A204.1 (cell line): ENCODE measurements at regions not wholly inside any gene's neighbourhood (a gene's known extent, or its start where the extent isn't known, plus 50 kb on each side); places are given as distances from the start of the nearest gene placed in this dataset.

Source experiments
- FAIRE-seq: peaks from 2 replicates; lab custom pipeline; 2012; peaks lifted over from hg19 to GRCh38; lab: Jason Lieb, UNC

GRCh38 chr3:159128628-159129027, 326.8 kb downstream of the MFSD1 start:
- FAIRE-seq: no peak

- FAIRE-seq: no peak
Measured at GRCh38 chr3:159130108-159130507, 328.3 kb downstream of the MFSD1 start.

GRCh38 chr3:159131376-159131775, 329.5 kb downstream of the MFSD1 start:
- no peak for FAIRE-seq

GRCh38 chr3:159137949-159138348, 336.1 kb downstream of the MFSD1 start:
- no peak for FAIRE-seq

GRCh38 chr3:159139326-159139725, 337.5 kb downstream of the MFSD1 start:
- no peak for FAIRE-seq

GRCh38 chr3:159144472-159144871, 342.6 kb downstream of the MFSD1 start:
- no peak for FAIRE-seq

- no peak for FAIRE-seq
Measured at GRCh38 chr3:159144891-159145290, 343.0 kb downstream of the MFSD1 start.

GRCh38 chr3:159146392-159146791, 344.5 kb downstream of the MFSD1 start:
- no peak for FAIRE-seq

- FAIRE-seq: no peak
Measured at GRCh38 chr3:159146856-159147435, 345.1 kb downstream of the MFSD1 start.

- no peak for FAIRE-seq
Measured at GRCh38 chr3:159147813-159148212, 346.0 kb downstream of the MFSD1 start.

GRCh38 chr3:159148466-159148865, 346.6 kb downstream of the MFSD1 start:
- no peak for FAIRE-seq

GRCh38 chr3:159149131-159149530, 347.3 kb downstream of the MFSD1 start:
- FAIRE-seq: no peak

GRCh38 chr3:159149633-159150032, 347.8 kb downstream of the MFSD1 start:
- FAIRE-seq: no peak

GRCh38 chr3:159150180-159150579, 348.3 kb downstream of the MFSD1 start:
- FAIRE-seq: no peak

- FAIRE-seq: no peak
Measured at GRCh38 chr3:159151130-159151529, 349.3 kb downstream of the MFSD1 start.

- FAIRE-seq: no peak
Measured at GRCh38 chr3:159157275-159157674, 355.4 kb downstream of the MFSD1 start.

GRCh38 chr3:159158213-159158612, 356.4 kb downstream of the MFSD1 start:
- no peak for FAIRE-seq

- no peak for FAIRE-seq
Measured at GRCh38 chr3:159158801-159159200, 356.9 kb downstream of the MFSD1 start.

GRCh38 chr3:159159546-159159945, 357.7 kb downstream of the MFSD1 start:
- no peak for FAIRE-seq

GRCh38 chr3:159163656-159164055, 361.8 kb downstream of the MFSD1 start:
- FAIRE-seq: no peak

- no peak for FAIRE-seq
Measured at GRCh38 chr3:159165961-159166360, 364.1 kb downstream of the MFSD1 start.

GRCh38 chr3:159166899-159167586, 365.2 kb downstream of the MFSD1 start:
- no peak for FAIRE-seq

- no peak for FAIRE-seq
Measured at GRCh38 chr3:159168788-159169187, 366.9 kb downstream of the MFSD1 start.

GRCh38 chr3:159169828-159170227, 368.0 kb downstream of the MFSD1 start:
- no peak for FAIRE-seq
